GM23338 (cell line): ENCODE measurements at regions not wholly inside any gene's neighbourhood (a gene's known extent, or its start where the extent isn't known, plus 50 kb on each side); places are given as distances from the start of the nearest gene placed in this dataset.

Source experiments
- ATAC-seq: fragments of 200-7000 bp; cut with Tn5 transposase; 3 replicates; pipeline ENCODE4 v1.9.1; 2020
- DNase-seq: peaks from one replicate; pipeline ENCODE4 v3.0.0-alpha.2; 2015; ENCODE audit warnings: low spot score
- H2AFZ ChIP-seq: fragments of 200-600 bp; sonication (generic); 2 replicates; pipeline ENCODE4 v1.8.0; 2016; ENCODE audit warnings: antibody characterized with exemption, mild to moderate bottlenecking, moderate library complexity
- H3F3A ChIP-seq: fragments of 200-600 bp; sonication (generic); replicated peaks from 2 replicates; pipeline ENCODE4 v1.8.0; 2017; ENCODE audit warnings: antibody characterized with exemption, mixed run types, low read depth
- H3K27ac ChIP-seq: fragments of 200-600 bp; sonication (generic); 2 replicates; pipeline ENCODE4 v1.6.1; 2016; ENCODE audit warnings: low read depth
- H3K27me3 ChIP-seq: fragments of 200-600 bp; sonication (generic); 2 replicates; pipeline ENCODE4 v1.8.0; 2016; ENCODE audit warnings: mild to moderate bottlenecking, mixed run types, moderate library complexity; ENCODE audit not compliant: insufficient read depth
- H3K36me3 ChIP-seq: fragments of 200-600 bp; sonication (generic); 2 replicates; pipeline ENCODE4 v1.8.0; 2016; ENCODE audit warnings: mild to moderate bottlenecking; ENCODE audit not compliant: insufficient read depth
- H3K4me1 ChIP-seq: fragments of 200-600 bp; sonication (generic); 2 replicates; pipeline ENCODE4 v1.8.0; 2016; ENCODE audit warnings: mild to moderate bottlenecking, moderate library complexity; ENCODE audit not compliant: insufficient read depth
- H3K4me2 ChIP-seq: fragments of 200-600 bp; sonication (generic); 2 replicates; pipeline ENCODE4 v1.7.1; 2017; ENCODE audit warnings: mixed run types
- H3K4me3 ChIP-seq: fragments of 200-600 bp; sonication (generic); 2 replicates; pipeline ENCODE4 v1.6.1; 2016; ENCODE audit warnings: mixed run types
- H3K79me2 ChIP-seq: fragments of 200-600 bp; sonication (generic); replicated peaks from 2 replicates; pipeline ENCODE4 v1.8.0; 2017; ENCODE audit warnings: mild to moderate bottlenecking; ENCODE audit not compliant: insufficient read depth
- H3K9me2 ChIP-seq: fragments of 200-600 bp; sonication (generic); 2 replicates; pipeline ENCODE4 v1.8.0; 2017; ENCODE audit not compliant: insufficient read depth
- H4K20me1 ChIP-seq: fragments of 200-600 bp; sonication (generic); replicated peaks from 2 replicates; pipeline ENCODE4 v1.8.0; 2017; ENCODE audit warnings: mild to moderate bottlenecking; ENCODE audit not compliant: insufficient read depth
- H3K27ac Mint-ChIP-seq: 2 replicates; pipeline ENCODE4 v1.8.0; 2020; ENCODE audit warnings: inconsistent platforms, mild to moderate bottlenecking, moderate library complexity, mixed read lengths
- H3K27me3 Mint-ChIP-seq: 3 replicates; pipeline ENCODE4 v1.8.0; 2022; ENCODE audit warnings: low read depth, mild to moderate bottlenecking, moderate library complexity, mixed read lengths, inconsistent platforms; ENCODE audit not compliant: insufficient read depth, poor library complexity
- H3K36me3 Mint-ChIP-seq: 3 replicates; pipeline ENCODE4 v1.8.0; 2021; ENCODE audit warnings: low read depth, mild to moderate bottlenecking, inconsistent platforms, moderate library complexity, mixed read lengths
- H3K4me1 Mint-ChIP-seq: 3 replicates; pipeline ENCODE4 v1.8.0; 2020; ENCODE audit warnings: mild to moderate bottlenecking, inconsistent platforms, mixed read lengths
- H3K4me3 Mint-ChIP-seq: 3 replicates; pipeline ENCODE4 v1.8.0; 2021; ENCODE audit warnings: moderate library complexity, mild to moderate bottlenecking, inconsistent platforms, mixed read lengths
- H3K9me3 Mint-ChIP-seq: 3 replicates; pipeline ENCODE4 v1.8.0; 2020; ENCODE audit warnings: moderate library complexity, mild to moderate bottlenecking, inconsistent platforms, mixed read lengths
- CREB1 ChIP-seq: fragments of 250-450 bp; sonication (Bioruptor Pico); IDR thresholded peaks from 2 replicates; pipeline ENCODE4 v1.5.0; 2020; ENCODE audit warnings: low read depth, mild to moderate bottlenecking, moderate library complexity
- CTCF ChIP-seq, 2 experiments: fragments of 200-600 bp in 1 of 2; sonication (generic) in 1 of 2; conservative IDR thresholded peaks; 2 replicates each; pipeline versions ENCODE4 v1.5.1 to v1.6.1; 2016 to 2017; ENCODE audit warnings: antibody characterized with exemption in 2 of 2, low read depth in 2 of 2, mild to moderate bottlenecking in 2 of 2, moderate library complexity in 1 of 2
- ETS1 ChIP-seq: IDR thresholded peaks from 2 replicates; pipeline ENCODE4 v1.6.1; 2016; ENCODE audit warnings: antibody characterized with exemption
- EZH2phosphoT487 ChIP-seq: fragments of 200-600 bp; sonication (generic); IDR thresholded peaks from one replicate; pipeline ENCODE4 v1.8.1; 2018; ENCODE audit warnings: antibody characterized with exemption; ENCODE audit not compliant: unreplicated experiment
- JUNB ChIP-seq: IDR thresholded peaks from one replicate; pipeline ENCODE4 v1.6.1; 2016; ENCODE audit warnings: antibody characterized with exemption; ENCODE audit not compliant: unreplicated experiment
- POLR2AphosphoS5 ChIP-seq: IDR thresholded peaks from 2 replicates; pipeline ENCODE4 v1.6.1; 2016; ENCODE audit warnings: antibody characterized with exemption, low read depth
- STAT1 ChIP-seq: IDR thresholded peaks from one replicate; pipeline ENCODE4 v1.6.1; 2016; ENCODE audit warnings: antibody characterized with exemption; ENCODE audit not compliant: unreplicated experiment
- ZNF331 ChIP-seq: fragments of 250-450 bp; sonication (Bioruptor Pico); IDR thresholded peaks from 2 replicates; pipeline ENCODE4 v1.5.0; 2020; ENCODE audit warnings: low read depth, mild to moderate bottlenecking, moderate library complexity

- H2AFZ ChIP-seq, result no peak overlapping the region
- Mint-ChIP-seq H3K4me3 (no peak overlapping the region), H3K27ac (no peak overlapping the region), H3K27me3 (peaks cover 6% of the 10 kb centered on the region), H3K36me3 (no peaks in the 10 kb centered on the region), H3K4me1 (peaks cover 15% of the 10 kb centered on the region), H3K9me3 (no peaks in the 10 kb centered on the region)
- no peak overlapping the region for H3K4me2 ChIP-seq
- H3K4me1 ChIP-seq, result no peaks in the 10 kb centered on the region
- H3F3A ChIP-seq, result no peaks in the 10 kb centered on the region
- TF ChIP-seq POLR2AphosphoS5, result no peak
- peak; percentile 20 to 37; a peak in 3 of 4 replicates for TF ChIP-seq CTCF (conservative IDR thresholded peaks at IDR 0.05; ENCODE audit: low read depth in 2 of 2)
- no peak overlapping the region for H3K27ac ChIP-seq
- H3K4me3 ChIP-seq, result no peak overlapping the region
- no peaks in the 10 kb centered on the region for H3K27me3 ChIP-seq
- DNase-seq, result peak; percentile 49
- H3K9me2 ChIP-seq, result no peaks in the 10 kb centered on the region
- ATAC-seq, result peak; percentile 78
- no peaks in the 10 kb centered on the region for H3K79me2 ChIP-seq
- no peaks in the 10 kb centered on the region for H4K20me1 ChIP-seq
- no peaks in the 10 kb centered on the region for H3K36me3 ChIP-seq
These were observed 135.5 kb upstream of the SORCS3 start for GRCh38 chr10:104505521-104506042.

- no peak overlapping the region for H3K4me3 ChIP-seq
- H3K4me3 Mint-ChIP-seq, result no peak overlapping the region
- ATAC-seq (no peak), DNase-seq (no peak)
- no peaks in the 10 kb centered on the region for H3K9me3 Mint-ChIP-seq
- H3K79me2 ChIP-seq, result no peaks in the 10 kb centered on the region
- H3K4me1 Mint-ChIP-seq, result peaks cover 14% of the 10 kb centered on the region
- H3K9me2 ChIP-seq, result 0 out of 2 replicates have a peak, but pooled peaks cover 3% of the 10 kb centered on the region
- no peaks in the 10 kb centered on the region for H4K20me1 ChIP-seq
- no peaks in the 10 kb centered on the region for H3K36me3 ChIP-seq
- peaks cover 10% of the 10 kb centered on the region for H3K27me3 Mint-ChIP-seq
- H3K4me1 ChIP-seq, result no peaks in the 10 kb centered on the region
- no peak overlapping the region for H3K27ac Mint-ChIP-seq
- no peaks in the 10 kb centered on the region for H3K27me3 ChIP-seq
- H3K27ac ChIP-seq, result no peak overlapping the region
- H3F3A ChIP-seq, result no peaks in the 10 kb centered on the region
- H3K36me3 Mint-ChIP-seq, result no peaks in the 10 kb centered on the region
- H3K4me2 ChIP-seq, result no peak overlapping the region
- no peak overlapping the region for H2AFZ ChIP-seq
- no peak for TF ChIP-seq ZNF331
- no peak for TF ChIP-seq ETS1
- TF ChIP-seq JUNB, result no peak
- TF ChIP-seq EZH2phosphoT487, result no peak
- TF ChIP-seq STAT1, result no peak
These were observed 131.1 kb upstream of the SORCS3 start for GRCh38 chr10:104509981-104510380.

GRCh38 chr10:104510644-104511043 lies 130.4 kb upstream of the SORCS3 start:
- Mint-ChIP-seq H3K27me3 (peaks cover 9% of the 10 kb centered on the region), H3K4me3 (no peak overlapping the region), H3K27ac (no peak overlapping the region), H3K4me1 (peaks cover 17% of the 10 kb centered on the region), H3K9me3 (no peaks in the 10 kb centered on the region), H3K36me3 (no peaks in the 10 kb centered on the region)
- H3K36me3 ChIP-seq, result no peaks in the 10 kb centered on the region
- no peak overlapping the region for H2AFZ ChIP-seq
- H3K4me2 ChIP-seq, result no peak overlapping the region
- H3K27ac ChIP-seq, result no peak overlapping the region
- TF ChIP-seq ZNF331 (peak; percentile 51; the same call in 1 of the 2 replicates), CREB1 (CRISPR knock-in tag) (no peak)
- no peaks in the 10 kb centered on the region for H4K20me1 ChIP-seq
- ATAC-seq, result no peak
- H3K4me1 ChIP-seq, result no peaks in the 10 kb centered on the region
- no peaks in the 10 kb centered on the region for H3K79me2 ChIP-seq
- H3K27me3 ChIP-seq, result no peaks in the 10 kb centered on the region
- H3F3A ChIP-seq, result no peaks in the 10 kb centered on the region
- H3K4me3 ChIP-seq, result no peak overlapping the region
- 0 out of 2 replicates have a peak, but pooled peaks cover 3% of the 10 kb centered on the region for H3K9me2 ChIP-seq
- no peak for DNase-seq
